GM21515 (cell line): ENCODE measurements at regions not wholly inside any gene's neighbourhood (a gene's known extent, or its start where the extent isn't known, plus 50 kb on each side); places are given as distances from the start of the nearest gene placed in this dataset.
A peak's percentile ranks its signal among the peaks of the same experiment; 100 is the strongest.

ENCODE experiments used
- ATAC-seq: cut with Tn5 transposase; IDR thresholded peaks from one replicate; pipeline ENCODE4 v1.9.1; 2021; ENCODE audit not compliant: unreplicated experiment

- ATAC-seq, result no peak
Observed at GRCh38 chr14:22478670-22479069, 110.4 kb downstream of the DAD1 start.

- no peak for ATAC-seq
Observed at GRCh38 chr14:22478247-22478646, 110.8 kb downstream of the DAD1 start.

GRCh38 chr14:22477569-22478194 is 111.3 kb downstream of the DAD1 start:
- no peak for ATAC-seq

- no peak for ATAC-seq
Observed at GRCh38 chr14:22476887-22477286, 112.1 kb downstream of the DAD1 start.

GRCh38 chr14:22476005-22476751 is 112.8 kb downstream of the DAD1 start:
- no peak for ATAC-seq

- no peak for ATAC-seq
Observed at GRCh38 chr14:22475381-22475780, 113.6 kb downstream of the DAD1 start.

- no peak for ATAC-seq
Observed at GRCh38 chr14:22474730-22475351, 114.2 kb downstream of the DAD1 start.

- ATAC-seq, result no peak
Observed at GRCh38 chr14:22472935-22473854, 115.8 kb downstream of the DAD1 start.

- ATAC-seq, result no peak
Observed at GRCh38 chr14:22472466-22472865, 116.6 kb downstream of the DAD1 start.

- no peak for ATAC-seq
Observed at GRCh38 chr14:22471545-22472121, 117.4 kb downstream of the DAD1 start.

- ATAC-seq, result no peak
Observed at GRCh38 chr14:22469538-22470303, 119.3 kb downstream of the DAD1 start.

- no peak for ATAC-seq
Observed at GRCh38 chr14:22468830-22469229, 120.2 kb downstream of the DAD1 start.

GRCh38 chr14:22466491-22466890 is 122.5 kb downstream of the DAD1 start:
- ATAC-seq, result no peak

- peak; percentile 20 for ATAC-seq
Observed at GRCh38 chr14:22465201-22465840, 123.7 kb downstream of the DAD1 start.

GRCh38 chr14:22464422-22465142 is 124.4 kb downstream of the DAD1 start:
- ATAC-seq, result peak; percentile 59

- ATAC-seq, result no peak
Observed at GRCh38 chr14:22463763-22464173, 125.3 kb downstream of the DAD1 start.

GRCh38 chr14:22462923-22463322 is 126.1 kb downstream of the DAD1 start:
- no peak for ATAC-seq

GRCh38 chr14:22460461-22461195 is 128.4 kb downstream of the DAD1 start:
- no peak for ATAC-seq
